PFSK-1 (cell line): ENCODE measurements at regions not wholly inside any gene's neighbourhood (a gene's known extent, or its start where the extent isn't known, plus 50 kb on each side); places are given as distances from the start of the nearest gene placed in this dataset.

ENCODE experiments used
- POLR2AphosphoS5 ChIP-seq: IDR thresholded peaks from 2 replicates; pipeline ENCODE4 v1.6.1; 2012; ENCODE audit warnings: low read depth, mild to moderate bottlenecking, control low read depth, low read length, moderate library complexity
- TAF1 ChIP-seq: IDR thresholded peaks from 2 replicates; pipeline ENCODE4 v1.6.1; 2012; ENCODE audit warnings: low read length, control low read depth, borderline replicate concordance; ENCODE audit not compliant: insufficient read depth

GRCh38 chr9:75649060-75649459, 241.4 kb upstream of the PCSK5 start:
- TF ChIP-seq POLR2AphosphoS5 = no peak
- TF ChIP-seq TAF1 = no peak
